Pancreas (tissue), 10 donors: ENCODE measurements at regions not wholly inside any gene's neighbourhood (a gene's known extent, or its start where the extent isn't known, plus 50 kb on each side); places are given as distances from the start of the nearest gene placed in this dataset.

Source experiments
- ATAC-seq, 4 donors: fragments of 200-7000 bp; cut with Tn5 transposase; one replicate each; pipeline versions ENCODE4 v1.8.0 to v1.9.1; 2020; ENCODE audit warnings: mild to moderate bottlenecking in 4 of 4, moderate library complexity in 4 of 4
- DNase-seq, 6 donors: peaks; one replicate each; pipeline ENCODE4 v3.0.0-alpha.2; 2020
- FAIRE-seq: peaks from 2 replicates; lab custom pipeline; 2012; peaks lifted over from hg19 to GRCh38; lab: Jason Lieb, UNC
- H3K27ac ChIP-seq, 4 donors: fragments of 200-600 bp; sonication (generic); 1 replicate in 3 of 4; 2 replicates in 1 of 4; pipeline versions ENCODE4 v1.5.0 to v1.8.0; 2020
- H3K27me3 ChIP-seq, 4 donors: fragments of 200-600 bp; one replicate each; pipeline ENCODE4 v1.8.0; 2021
- H3K36me3 ChIP-seq, 3 donors: fragments of 200-600 bp; sonication (generic) in 1 of 3; one replicate each; pipeline versions ENCODE4 v1.5.0 to v1.8.0; 2020 to 2021
- H3K4me1 ChIP-seq, 3 donors: fragments of 200-600 bp; one replicate each; pipeline ENCODE4 v1.8.0; 2021
- H3K4me3 ChIP-seq, 4 donors: fragments of 200-600 bp; sonication (generic) in 2 of 4; one replicate each; pipeline versions ENCODE4 v1.5.0 to v1.8.0; 2020 to 2021
- H3K9me3 ChIP-seq, 4 donors: fragments of 200-600 bp; one replicate each; pipeline ENCODE4 v1.8.0; 2021
- CTCF ChIP-seq, 4 donors: fragments of 200-600 bp; sonication (generic) in 3 of 4; IDR thresholded peaks; one replicate each; pipeline versions ENCODE4 v1.5.0 to v1.8.0; 2021; ENCODE audit warnings: antibody characterized with exemption in 4 of 4
- WGBS, 2 donors: extraction: QIAGEN DNeasy Blood & Tissue Kit; methylation state at CpG; one replicate each; pipeline ENCODE4 v1.1.7; 2013; 5-methylcytosine and 5-hydroxymethylcytosine counted together
- intact Hi-C, 3 donors: fragments of 100-400 bp; cut with DNase I; formaldehyde crosslinking; loops; one replicate each; pipeline versions ENCODE4 v1.11.1 to v1.14.2; 2022
- donor health status: healthy with polysubstance abuse.
- donor health status: DM: no; HTN: no; CAD: no; lungs with moderate emphysema.
- donor health status: DM: no; HTN: no; CAD: no.
- donor health status: control.
- donor health status: control.
- donor health status: Bipolar disorder and iron deficiency.
- donor health status: DM: yes; HTN: yes; CAD: no.
- donor health status: DM: no; HTN: no; CAD: no.
- donor health status: DM: no; HTN: no; CAD: no.
- donor health status: DM: yes; HTN: yes; CAD: no.

GRCh38 chr22:23008896-23009295 is 61.4 kb upstream of the GNAZ start:
- Histone ChIP-seq H3K27ac (no peak overlapping the region), H3K4me3 (no peak overlapping the region), H3K36me3 (no peaks in the 10 kb centered on the region), H3K9me3 (no peaks in the 10 kb centered on the region), H3K4me1 (no peaks in the 10 kb centered on the region), H3K27me3 (no peaks in the 10 kb centered on the region)
- ATAC-seq: peak in 3 of 4 donors; percentile 37 to 51 (median 50)
- FAIRE-seq: no peak
- TF ChIP-seq CTCF (IDR thresholded peaks at IDR 0.05): no peak
- 15 to 17% methylated on average over 2 of the region's 2 CpGs for WGBS, 2 donors
- DNase-seq: no peak
- intact Hi-C loops: no loop called here
